Forelimb muscle (tissue), 1 donor: ENCODE measurements at regions not wholly inside any gene's neighbourhood (a gene's known extent, or its start where the extent isn't known, plus 50 kb on each side); places are given as distances from the start of the nearest gene placed in this dataset.

Experiments used
- DNase-seq: peaks from one replicate; pipeline ENCODE4 v3.0.0-alpha.2; 2013; ENCODE audit warnings: low read depth

GRCh38 chr1:38217316-38217715 is 170.7 kb upstream of the POU3F1 start:
- DNase-seq, result no peak

- no peak for DNase-seq
Measured at GRCh38 chr1:38213646-38214434, 167.2 kb upstream of the POU3F1 start.

GRCh38 chr1:38210895-38211177 is 164.2 kb upstream of the POU3F1 start:
- DNase-seq, result no peak

GRCh38 chr1:38210021-38210894 is 163.7 kb upstream of the POU3F1 start:
- no peak for DNase-seq

- DNase-seq, result no peak
Measured at GRCh38 chr1:38208716-38209632, 162.4 kb upstream of the POU3F1 start.

GRCh38 chr1:38207906-38208305 is 161.3 kb upstream of the POU3F1 start:
- no peak for DNase-seq

GRCh38 chr1:38207275-38207674 is 160.7 kb upstream of the POU3F1 start:
- no peak for DNase-seq

- no peak for DNase-seq
Measured at GRCh38 chr1:38204698-38205097, 158.1 kb upstream of the POU3F1 start.

- no peak for DNase-seq
Measured at GRCh38 chr1:38203441-38203840, 156.8 kb upstream of the POU3F1 start.

GRCh38 chr1:38201431-38201830 is 154.8 kb upstream of the POU3F1 start:
- DNase-seq, result no peak

GRCh38 chr1:38198621-38199020 is 152.0 kb upstream of the POU3F1 start:
- DNase-seq, result no peak

GRCh38 chr1:38198099-38198498 is 151.5 kb upstream of the POU3F1 start:
- no peak for DNase-seq

GRCh38 chr1:38197312-38198061 is 150.9 kb upstream of the POU3F1 start:
- no peak for DNase-seq

- DNase-seq, result no peak
Measured at GRCh38 chr1:38194472-38194871, 147.9 kb upstream of the POU3F1 start.

GRCh38 chr1:38193040-38193439 is 146.4 kb upstream of the POU3F1 start:
- DNase-seq, result no peak

GRCh38 chr1:38191461-38191860 is 144.9 kb upstream of the POU3F1 start:
- DNase-seq, result no peak

- no peak for DNase-seq
Measured at GRCh38 chr1:38190983-38191382, 144.4 kb upstream of the POU3F1 start.

- no peak for DNase-seq
Measured at GRCh38 chr1:38187552-38187951, 141.0 kb upstream of the POU3F1 start.

GRCh38 chr1:38186566-38186965 is 140.0 kb upstream of the POU3F1 start:
- DNase-seq, result no peak

GRCh38 chr1:38185913-38186312 is 139.3 kb upstream of the POU3F1 start:
- no peak for DNase-seq

- no peak for DNase-seq
Measured at GRCh38 chr1:38183747-38184146, 137.2 kb upstream of the POU3F1 start.
